Loucy (cell line): ENCODE measurements at regions not wholly inside any gene's neighbourhood (a gene's known extent, or its start where the extent isn't known, plus 50 kb on each side); places are given as distances from the start of the nearest gene placed in this dataset.

Source experiments
- CTCF ChIP-seq: fragments of 200-600 bp; sonication (generic); conservative IDR thresholded peaks from 2 replicates; pipeline ENCODE4 v1.5.1; 2014; ENCODE audit warnings: mild to moderate bottlenecking, antibody characterized with exemption, low read length
- EZH2phosphoT487 ChIP-seq: fragments of 200-600 bp; IDR thresholded peaks from 2 replicates; pipeline ENCODE4 v1.6.1; 2018; ENCODE audit warnings: antibody characterized with exemption, mild to moderate bottlenecking, moderate library complexity, borderline replicate concordance

GRCh38 chr3:27802849-27803248, 80.7 kb upstream of the EOMES start:
- TF ChIP-seq CTCF = no peak
- no peak for TF ChIP-seq EZH2phosphoT487
